ENCODE measurements at regions not wholly inside any gene's neighbourhood (a gene's known extent, or its start where the extent isn't known, plus 50 kb on each side); places are given as distances from the start of the nearest gene placed in this dataset.

DNA sequence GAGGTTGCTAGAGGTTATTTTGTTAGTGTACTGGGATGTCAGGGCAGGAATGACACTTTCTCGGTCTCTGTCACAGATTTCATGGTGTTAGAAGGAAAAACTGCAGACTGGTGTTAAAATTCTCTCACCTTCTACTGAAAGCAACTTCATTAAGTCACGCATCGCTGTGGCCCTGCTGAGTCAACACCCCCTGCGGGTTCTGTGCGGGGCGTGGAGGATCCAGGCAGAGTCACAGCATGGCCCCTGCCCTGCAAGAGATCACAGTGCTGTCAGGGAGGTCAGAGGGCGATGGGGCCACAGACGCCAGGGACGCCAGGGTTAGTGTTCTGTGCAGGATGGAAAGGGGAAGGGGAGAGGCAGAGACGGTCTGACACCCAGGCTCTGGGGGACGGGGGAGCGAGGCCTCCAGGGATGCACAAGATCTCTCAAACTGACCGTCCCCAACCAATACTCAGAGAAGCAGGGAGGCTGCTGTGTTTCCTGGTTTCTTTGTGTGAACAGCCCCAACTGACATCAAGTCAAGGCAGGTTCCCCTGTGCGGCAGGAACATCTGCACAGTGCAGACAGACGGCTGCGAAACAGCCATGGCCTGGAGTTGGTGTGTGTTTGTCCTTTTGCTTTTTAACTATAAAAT lies 354.9 kb upstream of the SALL3 start:
- TF ChIP-seq, protein P1, sequence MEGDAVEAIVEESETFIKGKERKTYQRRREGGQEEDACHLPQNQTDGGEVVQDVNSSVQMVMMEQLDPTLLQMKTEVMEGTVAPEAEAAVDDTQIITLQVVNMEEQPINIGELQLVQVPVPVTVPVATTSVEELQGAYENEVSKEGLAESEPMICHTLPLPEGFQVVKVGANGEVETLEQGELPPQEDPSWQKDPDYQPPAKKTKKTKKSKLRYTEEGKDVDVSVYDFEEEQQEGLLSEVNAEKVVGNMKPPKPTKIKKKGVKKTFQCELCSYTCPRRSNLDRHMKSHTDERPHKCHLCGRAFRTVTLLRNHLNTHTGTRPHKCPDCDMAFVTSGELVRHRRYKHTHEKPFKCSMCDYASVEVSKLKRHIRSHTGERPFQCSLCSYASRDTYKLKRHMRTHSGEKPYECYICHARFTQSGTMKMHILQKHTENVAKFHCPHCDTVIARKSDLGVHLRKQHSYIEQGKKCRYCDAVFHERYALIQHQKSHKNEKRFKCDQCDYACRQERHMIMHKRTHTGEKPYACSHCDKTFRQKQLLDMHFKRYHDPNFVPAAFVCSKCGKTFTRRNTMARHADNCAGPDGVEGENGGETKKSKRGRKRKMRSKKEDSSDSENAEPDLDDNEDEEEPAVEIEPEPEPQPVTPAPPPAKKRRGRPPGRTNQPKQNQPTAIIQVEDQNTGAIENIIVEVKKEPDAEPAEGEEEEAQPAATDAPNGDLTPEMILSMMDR (IDR thresholded peaks at IDR 0.05 in 8 of 11, conservative IDR thresholded peaks at IDR 0.05 in 3 of 11) = no peak
- TF ChIP-seq POLR2A (IDR thresholded peaks at IDR 0.05) (no peak), POLR2AphosphoS5 (IDR thresholded peaks at IDR 0.05) (no peak)

Measured in spleen (tissue), 7 donors.